ENCODE measurements at regions not wholly inside any gene's neighbourhood (a gene's known extent, or its start where the extent isn't known, plus 50 kb on each side); places are given as distances from the start of the nearest gene placed in this dataset.
"Not testable (repeated sequence)": the region's sequence is repeated elsewhere in the genome, so short reads cannot be mapped to it uniquely, and the experiment has no call there.

DNA sequence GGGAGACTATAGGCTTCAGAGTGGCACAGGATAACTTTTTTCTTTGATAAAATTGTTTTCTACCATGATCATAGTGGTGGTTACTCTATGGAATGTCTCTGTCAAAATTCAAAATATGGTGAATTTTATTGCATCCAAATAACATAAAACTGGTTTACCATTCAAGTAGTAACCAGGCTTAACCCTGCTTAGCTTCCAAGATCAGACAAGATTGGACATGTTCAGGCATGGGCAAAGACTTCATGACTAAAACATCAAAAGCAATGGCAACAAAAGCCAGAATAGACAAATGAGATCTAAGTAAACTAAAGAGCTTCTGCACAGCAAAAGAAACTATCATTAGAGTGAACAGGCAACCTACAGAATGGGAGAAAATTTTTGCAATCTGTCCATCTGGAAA, 1070.1 kb upstream of the SLIT2 start:
- H3K27ac Mint-ChIP-seq; H3K27ac ChIP-seq (ENCODE audit: low read depth, low read length); ATAC-seq; H3K4me1 Mint-ChIP-seq; H3K4me3 Mint-ChIP-seq; H3K36me3 Mint-ChIP-seq; intact Hi-C loops (cut with micrococcal nuclease); POLR2A ChIA-PET; H3K4me3 ChIP-seq (ENCODE audit: low read length); DNase-seq; H3K27me3 ChIP-seq (ENCODE audit: control insufficient read depth in 2 of 2, insufficient read depth in 2 of 2, low read length in 2 of 2); CTCF ChIA-PET; H3K36me3 ChIP-seq (ENCODE audit: control insufficient read depth in 2 of 3, insufficient read depth in 3 of 3, low read length in 3 of 3); H3K4me1 ChIP-seq (ENCODE audit: control insufficient read depth in 2 of 2, insufficient read depth in 2 of 2, low read length in 2 of 2); H3K27me3 Mint-ChIP-seq; H3K9me3 ChIP-seq (ENCODE audit: control insufficient read depth in 2 of 3, low read length in 3 of 3): not testable (repeated sequence)
- peaks cover 0 to 25% (median 6%) of the 10 kb centered on the region in 11 donors for H3K9me3 Mint-ChIP-seq

GRCh38 chr4:19178835-19179234, 1072.9 kb upstream of the SLIT2 start:
- no peak for DNase-seq
- no peak overlapping the region for H3K4me3 ChIP-seq (ENCODE audit: low read length)
- Mint-ChIP-seq H3K27ac (no peak overlapping the region), H3K9me3 (peaks cover 0 to 20% (median 6%) of the 10 kb centered on the region in 11 donors), H3K4me1 (no peaks in the 10 kb centered on the region), H3K27me3 (no peaks in the 10 kb centered on the region), H3K4me3 (no peak overlapping the region), H3K36me3 (no peaks in the 10 kb centered on the region)
- no peak for ATAC-seq
- CTCF ChIA-PET, result no interaction called here
- H3K27ac ChIP-seq (ENCODE audit: low read depth, low read length), result no peak overlapping the region
- no peaks in the 10 kb centered on the region for H3K36me3 ChIP-seq (ENCODE audit: control insufficient read depth in 2 of 3, insufficient read depth in 3 of 3, low read length in 3 of 3)
- H3K9me3 ChIP-seq (ENCODE audit: control insufficient read depth in 2 of 3, low read length in 3 of 3), result peaks cover 0 to 5% (median 0%) of the 10 kb centered on the region in 3 experiments
- POLR2A ChIA-PET, result no interaction called here
- no peaks in the 10 kb centered on the region for H3K4me1 ChIP-seq (ENCODE audit: control insufficient read depth in 2 of 2, insufficient read depth in 2 of 2, low read length in 2 of 2)
- intact Hi-C loops (cut with micrococcal nuclease), result no loop called here
- no peaks in the 10 kb centered on the region for H3K27me3 ChIP-seq (ENCODE audit: control insufficient read depth in 2 of 2, insufficient read depth in 2 of 2, low read length in 2 of 2)

DNA sequence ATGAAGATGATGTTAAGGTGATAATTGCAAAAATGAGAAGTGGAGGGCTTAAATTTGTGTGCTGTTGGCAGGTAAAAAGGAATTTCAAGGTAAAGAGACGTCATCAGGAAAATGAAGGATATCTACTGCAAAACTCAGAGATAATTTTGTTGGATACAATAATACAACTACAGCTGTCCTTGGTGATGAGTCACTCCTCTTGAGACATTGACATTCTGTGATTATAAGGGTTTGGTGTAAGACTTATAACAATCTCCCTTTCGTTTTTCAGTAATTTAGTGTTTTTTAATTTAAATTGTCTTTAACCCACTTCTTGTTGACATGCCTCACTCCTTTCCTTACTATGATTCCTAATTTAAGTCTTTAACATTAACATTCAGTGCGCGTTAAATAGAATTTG, 1074.1 kb upstream of the SLIT2 start:
- intact Hi-C loops (cut with micrococcal nuclease), result no loop called here
- Mint-ChIP-seq H3K27ac (no peak overlapping the region), H3K4me3 (no peak overlapping the region), H3K9me3 (peaks cover 0 to 20% (median 8%) of the 10 kb centered on the region in 11 donors), H3K4me1 (no peaks in the 10 kb centered on the region), H3K36me3 (no peaks in the 10 kb centered on the region), H3K27me3 (no peaks in the 10 kb centered on the region)
- Histone ChIP-seq H3K27me3 (ENCODE audit: control insufficient read depth in 2 of 2, insufficient read depth in 2 of 2, low read length in 2 of 2) (no peaks in the 10 kb centered on the region), H3K27ac (ENCODE audit: low read depth, low read length) (no peak overlapping the region), H3K4me3 (ENCODE audit: low read length) (no peak overlapping the region), H3K9me3 (ENCODE audit: control insufficient read depth in 2 of 3, low read length in 3 of 3) (peaks cover 0 to 5% (median 0%) of the 10 kb centered on the region in 3 experiments), H3K36me3 (ENCODE audit: control insufficient read depth in 2 of 3, insufficient read depth in 3 of 3, low read length in 3 of 3) (no peaks in the 10 kb centered on the region), H3K4me1 (ENCODE audit: control insufficient read depth in 2 of 2, insufficient read depth in 2 of 2, low read length in 2 of 2) (no peaks in the 10 kb centered on the region)
- ChIA-PET CTCF (no interaction called here), POLR2A (no interaction called here)
- DNase-seq (no peak), ATAC-seq (no peak)

DNA sequence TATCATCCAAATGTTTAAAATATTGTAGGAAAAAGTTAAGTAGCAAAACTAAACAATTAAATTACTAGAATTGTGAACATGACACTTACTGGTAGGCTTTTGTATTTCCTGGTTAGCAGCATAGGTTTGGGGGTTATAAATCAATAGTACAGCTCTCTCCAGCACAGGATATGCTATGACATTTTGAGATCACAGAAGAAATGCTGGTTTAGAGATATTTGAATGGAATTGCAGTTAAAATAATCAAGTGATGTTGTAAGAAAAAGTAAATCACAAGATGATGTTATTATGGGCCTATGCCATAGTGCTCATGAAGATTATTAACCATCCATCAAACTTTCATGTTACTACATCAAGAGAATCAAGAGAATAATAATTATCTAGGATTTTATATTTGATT, 1079.9 kb upstream of the SLIT2 start:
- POLR2A ChIA-PET, result no interaction called here
- Mint-ChIP-seq H3K4me1 (no peaks in the 10 kb centered on the region), H3K36me3 (no peaks in the 10 kb centered on the region), H3K27ac (no peak overlapping the region), H3K27me3 (no peaks in the 10 kb centered on the region), H3K4me3 (no peak overlapping the region), H3K9me3 (peaks cover 0 to 12% (median 4%) of the 10 kb centered on the region in 11 donors)
- DNase-seq (no peak), ATAC-seq (no peak)
- Histone ChIP-seq H3K9me3 (ENCODE audit: control insufficient read depth in 2 of 3, low read length in 3 of 3) (no peaks in the 10 kb centered on the region), H3K36me3 (ENCODE audit: control insufficient read depth in 2 of 3, insufficient read depth in 3 of 3, low read length in 3 of 3) (no peaks in the 10 kb centered on the region), H3K4me1 (ENCODE audit: control insufficient read depth in 2 of 2, insufficient read depth in 2 of 2, low read length in 2 of 2) (no peaks in the 10 kb centered on the region), H3K27me3 (ENCODE audit: control insufficient read depth in 2 of 2, insufficient read depth in 2 of 2, low read length in 2 of 2) (no peaks in the 10 kb centered on the region), H3K4me3 (ENCODE audit: low read length) (no peak overlapping the region), H3K27ac (ENCODE audit: low read depth, low read length) (no peak overlapping the region)
- CTCF ChIA-PET, result no interaction called here
- intact Hi-C loops (cut with micrococcal nuclease), result no loop called here

- H3K27me3 ChIP-seq (ENCODE audit: control insufficient read depth in 2 of 2, insufficient read depth in 2 of 2, low read length in 2 of 2), result no peaks in the 10 kb centered on the region
- intact Hi-C loops (cut with micrococcal nuclease), result no loop called here
- H3K27me3 Mint-ChIP-seq, result no peaks in the 10 kb centered on the region
- H3K27ac Mint-ChIP-seq, result no peak overlapping the region
- H3K9me3 Mint-ChIP-seq, result peaks cover 0 to 12% (median 8%) of the 10 kb centered on the region in 11 donors
- CTCF ChIA-PET, result no interaction called here
- no peaks in the 10 kb centered on the region for H3K4me1 ChIP-seq (ENCODE audit: control insufficient read depth in 2 of 2, insufficient read depth in 2 of 2, low read length in 2 of 2)
- H3K4me3 ChIP-seq (ENCODE audit: low read length), result no peak overlapping the region
- no peak overlapping the region for H3K4me3 Mint-ChIP-seq
- no peak overlapping the region for H3K27ac ChIP-seq (ENCODE audit: low read depth, low read length)
- POLR2A ChIA-PET, result no interaction called here
- no peaks in the 10 kb centered on the region for H3K4me1 Mint-ChIP-seq
- no peaks in the 10 kb centered on the region for H3K36me3 ChIP-seq (ENCODE audit: control insufficient read depth in 2 of 3, insufficient read depth in 3 of 3, low read length in 3 of 3)
- DNase-seq (no peak), ATAC-seq (no peak)
- no peaks in the 10 kb centered on the region for H3K9me3 ChIP-seq (ENCODE audit: control insufficient read depth in 2 of 3, low read length in 3 of 3)
- H3K36me3 Mint-ChIP-seq, result no peaks in the 10 kb centered on the region
Observed at GRCh38 chr4:19167311-19167710, 1084.4 kb upstream of the SLIT2 start.

DNA sequence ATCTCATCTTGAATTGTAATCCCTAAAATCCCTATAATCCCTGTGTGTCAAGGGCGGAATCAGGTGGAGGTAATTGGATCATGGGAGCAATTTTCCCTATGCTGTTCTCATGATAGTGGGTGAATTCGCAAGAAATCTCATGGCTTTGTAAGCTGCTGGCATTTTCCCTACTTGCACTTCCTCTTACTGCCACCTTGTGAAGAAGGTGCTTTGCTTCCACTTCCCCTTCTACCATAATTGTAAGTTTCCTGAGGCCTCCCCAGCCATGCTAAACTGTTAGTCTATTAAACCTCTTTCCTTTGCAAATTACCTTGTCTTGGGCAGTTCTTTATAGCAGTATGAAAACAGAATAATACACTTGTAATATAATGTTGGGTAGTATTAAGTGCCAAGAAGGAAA, 1087.4 kb upstream of the SLIT2 start:
- CTCF ChIA-PET, result no interaction called here
- H3K27ac ChIP-seq (ENCODE audit: low read depth, low read length), result no peak overlapping the region
- no peak overlapping the region for H3K27ac Mint-ChIP-seq
- intact Hi-C loops (cut with micrococcal nuclease), result no loop called here
- H3K9me3 Mint-ChIP-seq, result peaks cover 0 to 16% (median 9%) of the 10 kb centered on the region in 11 donors
- H3K4me3 ChIP-seq (ENCODE audit: low read length), result no peak overlapping the region
- no peaks in the 10 kb centered on the region for H3K27me3 Mint-ChIP-seq
- no peak overlapping the region for H3K4me3 Mint-ChIP-seq
- DNase-seq (no peak), ATAC-seq (no peak)
- no peaks in the 10 kb centered on the region for H3K4me1 ChIP-seq (ENCODE audit: control insufficient read depth in 2 of 2, insufficient read depth in 2 of 2, low read length in 2 of 2)
- H3K27me3 ChIP-seq (ENCODE audit: control insufficient read depth in 2 of 2, insufficient read depth in 2 of 2, low read length in 2 of 2), result no peaks in the 10 kb centered on the region
- no peaks in the 10 kb centered on the region for H3K9me3 ChIP-seq (ENCODE audit: control insufficient read depth in 2 of 3, low read length in 3 of 3)
- H3K36me3 ChIP-seq (ENCODE audit: control insufficient read depth in 2 of 3, insufficient read depth in 3 of 3, low read length in 3 of 3), result no peaks in the 10 kb centered on the region
- POLR2A ChIA-PET, result no interaction called here
- no peaks in the 10 kb centered on the region for H3K36me3 Mint-ChIP-seq
- no peaks in the 10 kb centered on the region for H3K4me1 Mint-ChIP-seq

DNA sequence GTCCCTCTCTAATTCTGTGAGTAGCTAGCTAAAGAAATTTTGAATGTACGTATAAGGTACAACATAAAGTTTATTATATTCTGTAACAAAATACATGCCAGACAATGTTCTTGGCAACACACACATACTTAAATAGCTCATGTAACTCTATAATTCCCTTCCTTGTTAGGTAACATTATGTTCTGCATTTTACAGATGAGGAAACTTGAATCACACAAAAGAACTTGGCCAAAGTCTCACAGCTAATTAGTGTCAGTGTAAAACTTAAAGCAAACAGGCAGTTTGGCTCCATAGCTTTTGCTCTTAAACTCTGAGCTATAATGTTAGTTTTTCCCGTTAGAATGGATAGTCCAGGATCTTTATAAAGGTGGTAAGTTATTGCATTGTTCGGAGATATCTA, 1091.8 kb upstream of the SLIT2 start:
- ATAC-seq (no peak), DNase-seq (no peak)
- Mint-ChIP-seq H3K27me3 (no peaks in the 10 kb centered on the region), H3K4me1 (no peaks in the 10 kb centered on the region), H3K9me3 (peaks cover 6 to 41% (median 20%) of the 10 kb centered on the region in 11 donors), H3K36me3 (peaks cover 0 to 4% (median 0%) of the 10 kb centered on the region in 5 donors), H3K4me3 (no peak overlapping the region), H3K27ac (no peak overlapping the region)
- ChIA-PET POLR2A (no interaction called here), CTCF (no interaction called here)
- Histone ChIP-seq H3K4me1 (ENCODE audit: control insufficient read depth in 2 of 2, insufficient read depth in 2 of 2, low read length in 2 of 2) (no peaks in the 10 kb centered on the region), H3K27me3 (ENCODE audit: control insufficient read depth in 2 of 2, insufficient read depth in 2 of 2, low read length in 2 of 2) (no peaks in the 10 kb centered on the region), H3K27ac (ENCODE audit: low read depth, low read length) (no peak overlapping the region), H3K4me3 (ENCODE audit: low read length) (no peak overlapping the region), H3K36me3 (ENCODE audit: control insufficient read depth in 2 of 3, insufficient read depth in 3 of 3, low read length in 3 of 3) (no peaks in the 10 kb centered on the region), H3K9me3 (ENCODE audit: control insufficient read depth in 2 of 3, low read length in 3 of 3) (peaks cover 0 to 12% (median 0%) of the 10 kb centered on the region in 3 experiments)
- intact Hi-C loops (cut with micrococcal nuclease), result no loop called here
